ENCODE measurements at regions not wholly inside any gene's neighbourhood (a gene's known extent, or its start where the extent isn't known, plus 50 kb on each side); places are given as distances from the start of the nearest gene placed in this dataset.
"Not testable (repeated sequence)": the region's sequence is repeated elsewhere in the genome, so short reads cannot be mapped to it uniquely, and the experiment has no call there.

GRCh38 chr1:206288453-206288852, 85.1 kb downstream of the SRGAP2 start:
- not testable (repeated sequence) for H3K36me3 ChIP-seq (ENCODE audit: insufficient read depth, low read length); H3K4me3 ChIP-seq (ENCODE audit: low read depth in 1 of 2, low read length in 2 of 2); H3K9me3 ChIP-seq (ENCODE audit: low read length); H3K4me1 ChIP-seq (ENCODE audit: insufficient read depth, low read length); H3K27ac ChIP-seq (ENCODE audit: low read depth, low read length); H3K27me3 ChIP-seq (ENCODE audit: control insufficient read depth in 1 of 2, insufficient read depth in 2 of 2, low read length in 2 of 2); H3K9ac ChIP-seq (ENCODE audit: low read length)

DNA sequence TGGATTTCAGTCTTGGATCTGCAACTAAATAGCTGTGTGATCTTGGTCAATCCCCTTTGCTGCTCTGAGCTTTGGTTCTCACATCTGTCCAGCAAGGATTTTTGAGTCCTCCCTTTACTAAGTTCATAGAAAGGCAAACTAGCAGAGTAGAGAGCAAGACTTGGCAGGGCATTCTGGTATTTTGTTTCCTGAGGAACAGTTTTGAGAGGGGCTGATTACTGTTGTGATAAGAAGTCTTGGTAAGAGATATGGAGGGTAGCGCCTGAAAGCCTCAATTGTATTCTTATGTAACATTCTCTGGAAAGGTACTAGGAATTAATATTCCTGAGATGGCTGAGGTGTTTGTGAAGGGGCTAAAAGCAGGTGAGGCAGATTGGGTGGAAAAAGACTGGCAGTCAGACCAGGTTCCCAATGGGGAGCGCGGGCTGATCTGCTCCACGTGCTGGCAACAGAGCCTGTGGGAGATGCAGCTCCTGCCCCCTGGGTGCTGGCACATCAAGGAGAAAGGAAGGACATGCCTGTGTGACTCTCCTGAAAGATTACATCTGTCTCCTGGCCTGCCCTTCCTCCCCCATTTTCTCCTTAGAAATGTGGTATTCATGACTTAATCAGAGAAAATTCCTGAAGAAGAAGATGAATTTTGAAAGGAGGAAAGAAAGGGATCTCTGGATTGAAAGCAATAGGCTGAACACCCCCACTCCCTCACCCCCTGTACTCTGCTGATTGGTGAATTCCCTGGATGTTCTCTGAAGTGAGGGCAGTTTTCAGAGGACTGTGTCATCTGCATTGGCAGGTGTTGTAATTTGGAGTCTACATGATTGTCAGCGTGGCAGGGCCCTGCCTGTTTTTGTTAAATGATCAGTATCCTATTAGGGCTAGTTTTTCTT, 94.0 kb downstream of the SRGAP2 start:
- not testable (repeated sequence) for H3K9ac ChIP-seq (ENCODE audit: low read length); H3K36me3 ChIP-seq (ENCODE audit: insufficient read depth, low read length); H3K27ac ChIP-seq (ENCODE audit: low read depth, low read length); H3K4me3 ChIP-seq (ENCODE audit: low read depth in 1 of 2, low read length in 2 of 2); H3K27me3 ChIP-seq (ENCODE audit: control insufficient read depth in 1 of 2, insufficient read depth in 2 of 2, low read length in 2 of 2); H3K9me3 ChIP-seq (ENCODE audit: low read length); H3K4me1 ChIP-seq (ENCODE audit: insufficient read depth, low read length)

GRCh38 chr1:206298032-206298392, 94.7 kb downstream of the SRGAP2 start:
- H3K27me3 ChIP-seq (ENCODE audit: control insufficient read depth in 1 of 2, insufficient read depth in 2 of 2, low read length in 2 of 2); H3K27ac ChIP-seq (ENCODE audit: low read depth, low read length); H3K9me3 ChIP-seq (ENCODE audit: low read length); H3K4me3 ChIP-seq (ENCODE audit: low read depth in 1 of 2, low read length in 2 of 2); H3K4me1 ChIP-seq (ENCODE audit: insufficient read depth, low read length); H3K36me3 ChIP-seq (ENCODE audit: insufficient read depth, low read length); H3K9ac ChIP-seq (ENCODE audit: low read length): not testable (repeated sequence)

- not testable (repeated sequence) for H3K4me3 ChIP-seq (ENCODE audit: low read depth in 1 of 2, low read length in 2 of 2)
These were observed 95.9 kb downstream of the SRGAP2 start for GRCh38 chr1:206299181-206299791.

GRCh38 chr1:206299942-206300341, 96.6 kb downstream of the SRGAP2 start:
- H3K4me3 ChIP-seq (ENCODE audit: low read depth in 1 of 2, low read length in 2 of 2); H3K27ac ChIP-seq (ENCODE audit: low read depth, low read length); H3K4me1 ChIP-seq (ENCODE audit: insufficient read depth, low read length); H3K27me3 ChIP-seq (ENCODE audit: control insufficient read depth in 1 of 2, insufficient read depth in 2 of 2, low read length in 2 of 2); H3K9ac ChIP-seq (ENCODE audit: low read length); H3K36me3 ChIP-seq (ENCODE audit: insufficient read depth, low read length); H3K9me3 ChIP-seq (ENCODE audit: low read length): not testable (repeated sequence)

More at GRCh38 chr1:206299181-206299791, 95.9 kb downstream of the SRGAP2 start:
- not testable (repeated sequence) for H3K9ac ChIP-seq (ENCODE audit: low read length); H3K27ac ChIP-seq (ENCODE audit: low read depth, low read length); H3K4me1 ChIP-seq (ENCODE audit: insufficient read depth, low read length); H3K36me3 ChIP-seq (ENCODE audit: insufficient read depth, low read length); H3K27me3 ChIP-seq (ENCODE audit: control insufficient read depth in 1 of 2, insufficient read depth in 2 of 2, low read length in 2 of 2); H3K9me3 ChIP-seq (ENCODE audit: low read length)

GRCh38 chr1:206302056-206302455, 98.7 kb downstream of the SRGAP2 start:
- H3K27me3 ChIP-seq (ENCODE audit: control insufficient read depth in 1 of 2, insufficient read depth in 2 of 2, low read length in 2 of 2); H3K36me3 ChIP-seq (ENCODE audit: insufficient read depth, low read length); H3K27ac ChIP-seq (ENCODE audit: low read depth, low read length); H3K4me1 ChIP-seq (ENCODE audit: insufficient read depth, low read length); H3K9ac ChIP-seq (ENCODE audit: low read length); H3K9me3 ChIP-seq (ENCODE audit: low read length); H3K4me3 ChIP-seq (ENCODE audit: low read depth in 1 of 2, low read length in 2 of 2): not testable (repeated sequence)

- not testable (repeated sequence) for H3K4me3 ChIP-seq (ENCODE audit: low read depth in 1 of 2, low read length in 2 of 2); H3K27ac ChIP-seq (ENCODE audit: low read depth, low read length); H3K27me3 ChIP-seq (ENCODE audit: control insufficient read depth in 1 of 2, insufficient read depth in 2 of 2, low read length in 2 of 2); H3K9ac ChIP-seq (ENCODE audit: low read length); H3K36me3 ChIP-seq (ENCODE audit: insufficient read depth, low read length); H3K9me3 ChIP-seq (ENCODE audit: low read length); H3K4me1 ChIP-seq (ENCODE audit: insufficient read depth, low read length)
These were observed 104.1 kb downstream of the SRGAP2 start for GRCh38 chr1:206307442-206307841.

GRCh38 chr1:206310948-206311347, 107.6 kb downstream of the SRGAP2 start:
- H3K4me3 ChIP-seq (ENCODE audit: low read depth in 1 of 2, low read length in 2 of 2); H3K36me3 ChIP-seq (ENCODE audit: insufficient read depth, low read length); H3K27ac ChIP-seq (ENCODE audit: low read depth, low read length); H3K27me3 ChIP-seq (ENCODE audit: control insufficient read depth in 1 of 2, insufficient read depth in 2 of 2, low read length in 2 of 2); H3K9me3 ChIP-seq (ENCODE audit: low read length); H3K9ac ChIP-seq (ENCODE audit: low read length); H3K4me1 ChIP-seq (ENCODE audit: insufficient read depth, low read length): not testable (repeated sequence)

DNA sequence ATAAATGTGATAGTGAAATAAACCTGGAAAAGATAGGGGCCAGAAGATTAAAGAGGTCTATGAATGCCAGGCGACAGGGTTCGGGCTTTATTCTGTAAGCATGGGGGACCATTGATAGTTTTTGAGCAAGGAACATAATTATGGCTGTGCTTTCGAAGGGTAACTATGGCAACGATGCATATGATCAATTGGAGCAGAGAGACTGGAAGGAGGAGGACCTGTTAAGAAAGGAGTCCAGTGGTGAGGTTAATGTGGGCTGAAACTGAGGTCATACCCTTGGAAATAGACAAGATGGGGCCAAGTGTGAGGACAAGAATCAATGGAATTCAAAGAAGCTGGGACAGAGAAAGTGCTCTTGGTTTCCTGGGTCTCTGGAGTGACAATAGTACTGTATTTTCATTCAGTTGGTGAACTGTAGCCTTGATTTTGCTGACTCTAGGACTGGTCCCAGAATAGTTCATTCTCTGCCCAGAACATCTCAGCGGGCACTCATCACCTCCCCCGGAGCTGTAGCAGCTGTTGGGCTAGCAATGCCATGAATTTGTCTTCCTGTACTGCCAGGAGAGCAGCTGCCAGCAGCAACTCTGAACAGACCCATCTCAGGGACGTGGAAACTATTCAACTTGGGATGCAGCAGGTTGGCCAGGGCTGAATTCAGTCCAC, 108.4 kb downstream of the SRGAP2 start:
- H3K4me1 ChIP-seq (ENCODE audit: insufficient read depth, low read length); H3K9me3 ChIP-seq (ENCODE audit: low read length); H3K4me3 ChIP-seq (ENCODE audit: low read depth in 1 of 2, low read length in 2 of 2); H3K36me3 ChIP-seq (ENCODE audit: insufficient read depth, low read length); H3K9ac ChIP-seq (ENCODE audit: low read length); H3K27ac ChIP-seq (ENCODE audit: low read depth, low read length); H3K27me3 ChIP-seq (ENCODE audit: control insufficient read depth in 1 of 2, insufficient read depth in 2 of 2, low read length in 2 of 2): not testable (repeated sequence)

DNA sequence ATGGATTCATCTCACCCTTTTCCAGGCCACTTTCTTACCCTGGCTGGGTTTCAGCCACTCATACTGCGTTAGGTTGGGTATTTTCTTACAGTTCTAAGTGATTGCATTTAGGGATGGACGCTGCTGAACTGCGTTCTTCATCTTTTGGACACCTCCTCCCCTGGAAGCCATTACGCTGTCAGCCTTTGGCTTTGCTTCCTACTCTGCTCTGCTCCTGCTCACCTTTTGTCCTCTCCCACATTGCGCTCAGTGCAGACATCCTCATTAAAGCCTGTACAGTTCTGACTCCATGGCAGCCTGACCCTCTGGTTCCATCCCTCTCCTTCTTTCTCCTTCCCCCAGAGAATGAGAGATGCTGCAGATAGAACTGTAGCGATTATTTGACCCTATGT, 108.9 kb downstream of the SRGAP2 start:
- H3K36me3 ChIP-seq (ENCODE audit: insufficient read depth, low read length); H3K4me3 ChIP-seq (ENCODE audit: low read depth in 1 of 2, low read length in 2 of 2); H3K4me1 ChIP-seq (ENCODE audit: insufficient read depth, low read length); H3K9ac ChIP-seq (ENCODE audit: low read length); H3K9me3 ChIP-seq (ENCODE audit: low read length); H3K27ac ChIP-seq (ENCODE audit: low read depth, low read length); H3K27me3 ChIP-seq (ENCODE audit: control insufficient read depth in 1 of 2, insufficient read depth in 2 of 2, low read length in 2 of 2): not testable (repeated sequence)

GRCh38 chr1:206314951-206315636, 111.8 kb downstream of the SRGAP2 start:
- H3K9ac ChIP-seq (ENCODE audit: low read length); H3K36me3 ChIP-seq (ENCODE audit: insufficient read depth, low read length); H3K4me1 ChIP-seq (ENCODE audit: insufficient read depth, low read length); H3K4me3 ChIP-seq (ENCODE audit: low read depth in 1 of 2, low read length in 2 of 2); H3K27me3 ChIP-seq (ENCODE audit: control insufficient read depth in 1 of 2, insufficient read depth in 2 of 2, low read length in 2 of 2); H3K27ac ChIP-seq (ENCODE audit: low read depth, low read length); H3K9me3 ChIP-seq (ENCODE audit: low read length): not testable (repeated sequence)
